DND-41 (cell line): ENCODE measurements at regions not wholly inside any gene's neighbourhood (a gene's known extent, or its start where the extent isn't known, plus 50 kb on each side); places are given as distances from the start of the nearest gene placed in this dataset.

ENCODE experiments used
- CTCF ChIP-seq: IDR thresholded peaks from 2 replicates; pipeline ENCODE4 v1.5.1; 2012; ENCODE audit warnings: borderline replicate concordance, low read length, moderate library complexity, mild to moderate bottlenecking; ENCODE audit not compliant: poor library complexity, severe bottlenecking; ENCODE audit errors: extremely low read depth
- EZH2 ChIP-seq: IDR thresholded peaks from 3 replicates; pipeline ENCODE4 v1.6.1; 2012; ENCODE audit warnings: borderline replicate concordance, low read depth, mild to moderate bottlenecking, moderate library complexity, low read length, inconsistent platforms; ENCODE audit not compliant: severe bottlenecking

GRCh38 chr1:168467452-168467851 is 76.3 kb downstream of the XCL2 start:
- TF ChIP-seq CTCF: no peak
- no peak for TF ChIP-seq EZH2
